UCSD-AML1 (cell line): ENCODE measurements at regions not wholly inside any gene's neighbourhood (a gene's known extent, or its start where the extent isn't known, plus 50 kb on each side); places are given as distances from the start of the nearest gene placed in this dataset.
"Not testable (repeated sequence)": the region's sequence is repeated elsewhere in the genome, so short reads cannot be mapped to it uniquely, and the experiment has no call there.

Source experiments
- DNase-seq: peaks from one replicate; lab custom pipeline; 2025; ENCODE audit not compliant: unreplicated experiment; lab: John Stamatoyannopoulos, UW

DNA sequence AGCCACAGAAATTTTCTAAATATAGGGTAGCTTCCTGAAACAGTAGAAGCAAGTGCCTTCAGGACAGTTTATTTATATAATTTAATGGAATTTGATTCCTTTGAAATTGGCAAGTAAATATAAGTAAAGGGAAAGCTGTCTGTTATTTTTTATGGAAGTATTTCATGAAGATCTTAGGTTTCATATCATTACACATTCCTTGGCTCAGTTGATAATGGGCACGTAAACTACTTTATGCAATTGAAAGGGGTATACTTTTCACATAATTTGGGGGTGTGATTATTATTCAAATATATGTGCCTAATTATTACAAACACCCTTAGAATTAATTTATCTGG, 71.1 kb upstream of the RAP1B start:
- DNase-seq: no peak

DNA sequence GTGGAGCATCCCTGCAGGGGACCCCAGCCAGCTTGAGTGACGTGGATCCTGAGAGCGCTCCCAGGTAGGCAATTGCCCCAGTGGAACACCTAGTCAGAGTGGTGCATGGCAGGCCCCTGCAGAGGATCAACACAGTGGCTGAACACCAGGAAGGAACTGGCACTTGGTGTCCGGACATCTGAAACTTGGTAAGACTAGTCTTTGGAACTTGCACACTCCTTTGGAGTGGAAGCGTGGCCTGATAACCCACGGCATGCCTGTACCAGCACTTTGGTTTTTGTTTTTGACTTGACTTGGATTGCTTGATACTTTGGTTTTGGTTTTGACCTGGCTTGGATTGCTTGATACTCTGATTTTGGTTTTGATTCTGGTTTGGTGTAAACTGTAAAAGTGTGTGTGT, 69.9 kb upstream of the RAP1B start:
- DNase-seq: not testable (repeated sequence)

DNA sequence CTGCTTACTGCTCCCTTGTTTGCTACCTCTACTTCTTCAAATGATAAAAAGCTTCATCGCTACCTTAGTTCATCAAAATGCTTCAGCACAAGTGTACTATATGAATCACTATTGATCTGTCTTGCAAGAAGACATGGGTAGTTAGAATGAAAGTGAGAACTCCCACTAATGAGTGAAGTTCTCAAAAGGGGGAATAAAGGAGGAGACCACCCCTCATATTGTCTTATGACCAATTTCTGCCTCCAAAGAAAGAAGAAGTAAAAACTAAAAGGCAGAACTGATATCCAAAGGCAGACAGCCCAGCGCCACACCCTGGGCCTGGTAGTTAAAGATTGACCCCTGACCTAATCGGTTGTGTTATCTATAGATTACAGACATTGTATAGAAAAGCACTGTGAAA, 63.4 kb upstream of the RAP1B start:
- DNase-seq: not testable (repeated sequence)

DNA sequence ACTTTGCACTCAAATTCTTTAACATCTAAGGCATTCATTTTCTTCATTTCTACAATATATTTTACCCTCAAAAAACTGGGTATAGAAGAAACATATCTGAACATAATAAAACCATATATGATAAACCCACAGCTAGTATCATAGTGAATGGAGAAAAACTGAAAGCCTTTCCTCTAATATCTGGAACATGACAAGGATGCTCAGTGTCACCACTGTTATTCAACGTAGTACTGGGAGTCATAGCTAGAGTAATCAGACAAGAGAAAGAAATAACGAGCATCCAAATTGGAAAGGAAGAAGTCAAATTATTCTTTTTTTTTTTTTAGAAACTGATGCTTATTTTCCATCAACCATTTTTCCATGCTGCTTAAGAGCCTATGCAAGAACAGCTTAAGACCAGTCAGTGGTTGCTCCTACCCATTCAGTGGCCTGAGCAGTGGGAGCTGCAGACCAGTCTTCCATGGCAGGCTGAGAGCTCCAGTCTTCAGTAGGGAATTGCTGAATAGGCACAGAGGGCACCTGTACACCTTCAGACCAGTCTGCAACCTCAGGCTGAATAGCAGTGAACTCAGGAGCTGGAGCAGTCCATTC, 58.0 kb upstream of the RAP1B start:
- not testable (repeated sequence) for DNase-seq

DNA sequence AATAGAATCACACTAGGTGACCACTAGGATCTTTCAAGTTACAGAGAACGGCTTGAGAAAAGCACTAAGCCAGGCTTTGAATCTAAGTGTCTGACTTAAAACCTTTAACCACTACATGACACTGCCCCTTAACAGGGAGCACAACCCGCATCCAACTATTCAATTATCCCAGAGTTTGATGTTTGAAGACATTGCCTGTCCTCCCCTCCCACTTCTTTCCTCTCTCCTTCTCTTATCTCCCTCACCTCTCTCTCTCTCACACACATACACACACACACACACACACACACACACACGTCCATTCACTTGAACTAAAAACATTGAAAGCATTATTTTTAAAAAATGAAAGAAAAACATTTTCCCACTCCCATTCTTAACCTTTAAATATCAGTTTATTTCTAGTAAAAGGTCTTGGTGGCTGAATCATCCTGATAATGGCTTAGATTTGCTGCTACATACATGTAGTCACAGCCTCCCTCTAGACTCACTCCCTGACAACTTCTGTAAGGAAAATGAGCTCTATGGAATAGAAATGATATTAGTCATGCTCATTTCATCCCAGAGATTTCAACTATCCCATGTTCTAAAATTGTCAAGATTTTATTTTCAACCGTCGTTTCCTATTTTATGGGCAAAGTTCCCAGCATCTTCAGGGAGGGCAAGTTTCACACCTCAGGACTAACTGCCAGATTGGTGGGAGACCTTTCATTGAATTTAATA, 53.5 kb upstream of the RAP1B start:
- DNase-seq: no peak

DNA sequence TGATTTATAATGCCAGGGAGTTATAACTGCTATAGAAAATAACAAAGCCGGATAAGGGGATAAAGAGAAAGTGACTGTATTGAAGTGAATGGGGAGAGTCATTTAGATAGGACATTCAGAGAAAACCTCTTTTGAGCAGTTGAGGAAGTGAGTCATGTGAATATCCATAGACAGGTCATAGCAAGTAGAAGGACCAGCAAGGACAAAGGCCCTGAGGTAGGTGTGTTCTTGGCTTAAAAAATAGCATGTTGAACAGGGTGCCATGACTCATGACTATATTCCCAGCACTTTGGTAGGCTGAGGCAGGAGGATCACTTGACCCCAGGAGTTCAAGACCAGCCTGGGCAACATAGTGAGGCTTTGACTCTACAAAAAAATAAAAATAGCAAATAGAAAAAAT, 51.5 kb upstream of the RAP1B start:
- DNase-seq: no peak

DNA sequence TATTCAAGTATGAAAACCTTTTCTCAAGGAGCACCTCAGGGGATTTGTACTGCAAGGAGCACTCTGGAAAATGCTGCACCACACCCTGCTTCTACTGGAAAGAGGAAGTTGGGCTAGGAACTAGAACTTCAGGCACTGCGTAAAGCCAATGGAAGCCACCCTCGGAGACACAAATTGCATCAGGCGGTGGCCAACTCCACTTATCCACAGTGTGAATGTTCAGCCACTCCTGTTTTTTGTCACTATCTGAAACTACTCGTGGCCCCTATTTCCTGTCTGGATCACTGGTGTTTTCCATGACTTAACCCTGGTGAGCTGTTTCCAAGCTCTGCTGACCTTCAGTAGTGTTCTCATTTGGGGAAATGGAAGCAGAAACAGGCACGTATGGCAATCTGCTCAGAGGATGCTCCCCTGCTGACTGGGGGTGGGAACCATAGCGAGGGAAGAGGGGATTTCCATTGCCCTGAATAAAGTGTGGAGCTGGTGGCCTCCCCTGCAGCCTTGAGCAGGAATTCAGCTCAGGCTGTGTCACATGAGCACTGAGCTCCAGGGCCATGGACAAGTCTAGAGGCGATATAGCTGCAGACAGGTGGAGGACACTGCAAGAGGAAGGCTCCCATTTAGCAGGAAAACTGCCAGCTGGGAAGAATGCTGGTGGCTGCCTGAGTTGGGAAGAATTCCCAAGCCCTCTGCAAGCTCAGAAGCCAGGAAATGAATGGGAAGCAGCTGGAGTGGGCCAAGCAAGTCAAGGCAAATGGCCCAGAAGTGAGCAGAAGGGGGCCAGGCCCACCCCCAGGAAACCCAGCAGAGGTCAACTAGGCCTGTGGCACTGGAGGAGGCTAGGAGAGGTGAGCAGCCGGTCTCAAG, 50.5 kb upstream of the RAP1B start:
- DNase-seq: peak; percentile 70

DNA sequence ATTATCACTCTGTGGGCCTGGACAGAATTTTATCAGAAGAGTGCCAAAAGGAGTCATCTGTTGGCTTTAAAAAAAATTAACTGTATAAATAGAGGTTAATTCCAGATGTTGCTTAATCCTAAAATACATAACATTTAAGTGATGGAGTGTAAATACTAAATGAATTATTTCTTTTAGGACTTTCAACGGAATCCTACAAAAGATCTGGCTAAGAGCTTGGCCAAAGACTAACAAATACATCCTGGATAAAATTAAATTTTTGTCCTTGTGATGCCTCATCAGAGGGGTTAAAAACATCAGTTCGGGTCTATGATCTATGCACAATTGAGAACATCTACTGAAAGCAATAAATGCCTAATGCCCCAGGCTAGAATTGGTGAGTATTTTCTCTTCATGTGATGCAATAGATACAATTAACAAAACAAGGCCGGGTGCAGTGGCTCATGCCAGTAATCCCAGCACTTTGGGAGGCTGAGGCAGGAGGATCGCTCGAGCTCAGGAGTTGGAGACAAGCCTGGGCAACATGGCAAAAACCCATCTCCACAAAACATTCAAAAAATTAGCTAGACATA, 49.8 kb upstream of the RAP1B start:
- no peak for DNase-seq
